ENCODE measurements at regions not wholly inside any gene's neighbourhood (a gene's known extent, or its start where the extent isn't known, plus 50 kb on each side); places are given as distances from the start of the nearest gene placed in this dataset.
"Not testable (repeated sequence)": the region's sequence is repeated elsewhere in the genome, so short reads cannot be mapped to it uniquely, and the experiment has no call there.

- no peak for TF ChIP-seq RFX5 (IDR thresholded peaks at IDR 0.05; ENCODE audit: low read length)
- TF ChIP-seq, protein P1, sequence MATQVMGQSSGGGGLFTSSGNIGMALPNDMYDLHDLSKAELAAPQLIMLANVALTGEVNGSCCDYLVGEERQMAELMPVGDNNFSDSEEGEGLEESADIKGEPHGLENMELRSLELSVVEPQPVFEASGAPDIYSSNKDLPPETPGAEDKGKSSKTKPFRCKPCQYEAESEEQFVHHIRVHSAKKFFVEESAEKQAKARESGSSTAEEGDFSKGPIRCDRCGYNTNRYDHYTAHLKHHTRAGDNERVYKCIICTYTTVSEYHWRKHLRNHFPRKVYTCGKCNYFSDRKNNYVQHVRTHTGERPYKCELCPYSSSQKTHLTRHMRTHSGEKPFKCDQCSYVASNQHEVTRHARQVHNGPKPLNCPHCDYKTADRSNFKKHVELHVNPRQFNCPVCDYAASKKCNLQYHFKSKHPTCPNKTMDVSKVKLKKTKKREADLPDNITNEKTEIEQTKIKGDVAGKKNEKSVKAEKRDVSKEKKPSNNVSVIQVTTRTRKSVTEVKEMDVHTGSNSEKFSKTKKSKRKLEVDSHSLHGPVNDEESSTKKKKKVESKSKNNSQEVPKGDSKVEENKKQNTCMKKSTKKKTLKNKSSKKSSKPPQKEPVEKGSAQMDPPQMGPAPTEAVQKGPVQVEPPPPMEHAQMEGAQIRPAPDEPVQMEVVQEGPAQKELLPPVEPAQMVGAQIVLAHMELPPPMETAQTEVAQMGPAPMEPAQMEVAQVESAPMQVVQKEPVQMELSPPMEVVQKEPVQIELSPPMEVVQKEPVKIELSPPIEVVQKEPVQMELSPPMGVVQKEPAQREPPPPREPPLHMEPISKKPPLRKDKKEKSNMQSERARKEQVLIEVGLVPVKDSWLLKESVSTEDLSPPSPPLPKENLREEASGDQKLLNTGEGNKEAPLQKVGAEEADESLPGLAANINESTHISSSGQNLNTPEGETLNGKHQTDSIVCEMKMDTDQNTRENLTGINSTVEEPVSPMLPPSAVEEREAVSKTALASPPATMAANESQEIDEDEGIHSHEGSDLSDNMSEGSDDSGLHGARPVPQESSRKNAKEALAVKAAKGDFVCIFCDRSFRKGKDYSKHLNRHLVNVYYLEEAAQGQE (IDR thresholded peaks at IDR 0.05; ENCODE audit: low read depth, low read length), result no peak
- TF ChIP-seq USF1 (IDR thresholded peaks at IDR 0.05; ENCODE audit: borderline replicate concordance, low read depth), result no peak
- no peak for TF ChIP-seq EP300 (IDR thresholded peaks at IDR 0.05; ENCODE audit: borderline replicate concordance in 1 of 2, low read depth in 1 of 2, low read length in 1 of 2)
- TF ChIP-seq RAD21 (IDR thresholded peaks at IDR 0.05; ENCODE audit: low read length), result no peak
Observed at GRCh38 chr1:228669242-228669585, 66.1 kb upstream of the RHOU start (continued).

DNA sequence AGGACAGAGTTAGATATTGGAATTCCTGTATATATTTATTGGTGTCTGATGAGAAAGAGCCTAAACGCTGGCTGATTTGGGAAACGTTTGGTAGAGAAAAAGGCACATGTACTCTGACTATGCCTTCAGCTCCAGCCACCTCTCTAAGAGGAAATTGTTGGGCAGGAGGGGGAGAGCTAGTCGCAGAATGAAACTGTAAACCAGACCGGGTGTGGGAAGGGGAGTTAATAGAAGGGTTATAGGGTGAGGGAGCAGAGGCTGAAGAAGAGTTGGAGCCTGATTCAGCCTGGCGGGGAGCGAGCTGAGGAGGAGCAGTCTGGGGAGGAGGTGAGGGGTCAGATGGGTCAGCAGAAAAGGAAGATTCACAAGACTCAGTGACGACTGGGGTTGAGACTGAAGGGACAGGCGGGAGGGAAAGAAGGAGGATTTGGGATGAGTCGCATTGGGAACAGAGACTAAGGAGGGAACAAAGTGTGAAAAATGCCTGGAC, 54.2 kb upstream of the RHOU start:
- H2AFZ ChIP-seq (ENCODE audit: low read depth); DNase-seq; H3F3A ChIP-seq (replicated peaks; ENCODE audit: insufficient read depth); H3K36me3 ChIP-seq (replicated peaks in 1 of 2; ENCODE audit: control insufficient read depth in 1 of 2, insufficient read depth in 2 of 2, low read length in 1 of 2); H4K20me1 ChIP-seq (ENCODE audit: insufficient read depth); H3K27ac ChIP-seq (ENCODE audit: low read depth in 2 of 2, low read length in 1 of 2); H3K27me3 ChIP-seq (ENCODE audit: insufficient read depth); H3K9me3 ChIP-seq; H3K4me2 ChIP-seq; H3K4me3 ChIP-seq (ENCODE audit: low read depth in 2 of 2, low read length in 1 of 2); H3K4me1 ChIP-seq (ENCODE audit: control insufficient read depth in 1 of 2, insufficient read depth in 2 of 2, low read depth in 1 of 2, low read length in 1 of 2); H3K9ac ChIP-seq; POLR2A ChIA-PET; H3K9me2 ChIP-seq; H3K79me2 ChIP-seq (ENCODE audit: insufficient read depth): not testable (repeated sequence)
- CTCF ChIA-PET, result interaction anchor here (1.0 kb wide), 1 partner anchor 573 kb away, joined by 3 read pairs; no protein-coding TSS in a partner anchor
- 77% methylated on average over 9 of the region's 9 CpGs for WGBS (ENCODE audit: low lambda C conversion rate)

GRCh38 chr1:228683428-228683827, 51.9 kb upstream of the RHOU start:
- no peaks in the 10 kb centered on the region for H3K27me3 ChIP-seq (ENCODE audit: insufficient read depth)
- DNase-seq, result no peak
- H4K20me1 ChIP-seq (ENCODE audit: insufficient read depth), result no peaks in the 10 kb centered on the region
- no peak overlapping the region for H3K4me2 ChIP-seq
- H2AFZ ChIP-seq (ENCODE audit: low read depth), result no peak overlapping the region
- no peak overlapping the region for H3K27ac ChIP-seq (ENCODE audit: low read depth in 2 of 2, low read length in 1 of 2)
- H3K4me3 ChIP-seq (ENCODE audit: low read depth in 2 of 2, low read length in 1 of 2), result no peak overlapping the region
- H3K9me2 ChIP-seq, result no peaks in the 10 kb centered on the region
- H3K9me3 ChIP-seq, result no peaks in the 10 kb centered on the region
- H3K79me2 ChIP-seq (ENCODE audit: insufficient read depth), result no peaks in the 10 kb centered on the region
- CTCF ChIA-PET, result interaction anchor here (0.9 kb wide), 1 partner anchor 10 kb away, joined by 3 read pairs; no protein-coding TSS in a partner anchor
- POLR2A ChIA-PET, result no interaction called here
- H3K4me1 ChIP-seq (ENCODE audit: control insufficient read depth in 1 of 2, insufficient read depth in 2 of 2, low read depth in 1 of 2, low read length in 1 of 2), result no peaks in the 10 kb centered on the region
- no peak overlapping the region for H3K9ac ChIP-seq
- H3F3A ChIP-seq (replicated peaks; ENCODE audit: insufficient read depth), result no peaks in the 10 kb centered on the region
- H3K36me3 ChIP-seq (replicated peaks in 1 of 2; ENCODE audit: control insufficient read depth in 1 of 2, insufficient read depth in 2 of 2, low read length in 1 of 2), result no peaks in the 10 kb centered on the region
- 70% methylated on average over 3 of the region's 3 CpGs for WGBS (ENCODE audit: low lambda C conversion rate)
- TF ChIP-seq EZH2phosphoT487 (IDR thresholded peaks at IDR 0.05; ENCODE audit: borderline replicate concordance, low read depth), result no peak
- TF ChIP-seq MXI1 (IDR thresholded peaks at IDR 0.05; ENCODE audit: low read depth, low read length), result no peak
- no peak for TF ChIP-seq CTCF (IDR thresholded peaks at IDR 0.05)
- no peak for TF ChIP-seq RCOR1 (IDR thresholded peaks at IDR 0.05; ENCODE audit: low read length)
- TF ChIP-seq MEF2A (IDR thresholded peaks at IDR 0.05; ENCODE audit: borderline replicate concordance, low read depth), result no peak
- no peak for TF ChIP-seq NFIC (IDR thresholded peaks at IDR 0.05; ENCODE audit: borderline replicate concordance)
- TF ChIP-seq PBX3 (IDR thresholded peaks at IDR 0.05), result no peak
- TF ChIP-seq ZBTB33 (IDR thresholded peaks at IDR 0.05; ENCODE audit: borderline replicate concordance, low read depth), result no peak
- TF ChIP-seq SIN3A (IDR thresholded peaks at IDR 0.05; ENCODE audit: borderline replicate concordance, low read depth, low read length), result no peak
- TF ChIP-seq JUND (IDR thresholded peaks at IDR 0.05), result no peak

All from SK-N-SH (cell line).